Motor neuron (in vitro differentiated cells): ENCODE measurements at regions not wholly inside any gene's neighbourhood (a gene's known extent, or its start where the extent isn't known, plus 50 kb on each side); places are given as distances from the start of the nearest gene placed in this dataset.

ENCODE experiments used
- ATAC-seq, 8 experiments: fragments of 200-7000 bp; cut with Tn5 transposase; replicated peaks in 6 of 8; 2 replicates each; pipeline ENCODE4 v1.8.0; 2021; ENCODE audit warnings: mild to moderate bottlenecking in 8 of 8, moderate library complexity in 8 of 8
- H3K27ac ChIP-seq, 2 donors: fragments of 250-450 bp; sonication (Bioruptor Pico); 2 replicates each; pipeline ENCODE4 v1.9.0; 2021; ENCODE audit warnings: antibody characterized with exemption in 2 of 2, mild to moderate bottlenecking in 2 of 2, moderate library complexity in 1 of 2
- H3K4me1 ChIP-seq, 2 donors: fragments of 250-450 bp; sonication (Bioruptor Pico); replicated peaks in 1 of 2; 2 replicates each; pipeline ENCODE4 v1.6.1; 2021; ENCODE audit warnings: antibody characterized with exemption in 2 of 2, mild to moderate bottlenecking in 2 of 2, moderate library complexity in 1 of 2
- H3K4me3 ChIP-seq, 5 donors: fragments of 250-450 bp; sonication (Bioruptor Pico); 2 replicates each; pipeline ENCODE4 v1.9.0; 2021; ENCODE audit warnings: antibody characterized with exemption in 5 of 5, mild to moderate bottlenecking in 5 of 5, moderate library complexity in 4 of 5
- WGBS, 10 experiments: fragments of 450-650 bp; shearing (Covaris generic); methylation state at CpG; one replicate each; pipeline ENCODE4 v1.0.0; 2022; 5-methylcytosine and 5-hydroxymethylcytosine counted together
- in situ Hi-C, 9 experiments: fragments of 400-800 bp; cut with MboI; loops; one replicate each; pipeline ENCODE4 v1.15.0; 2021; ENCODE audit warnings: low sequenced_read_pairs in 9 of 9, low pct_unique_long_range_greater_than_20kb in 2 of 9; ENCODE audit not compliant: unreplicated experiment in 9 of 9

- Histone ChIP-seq H3K4me1 (no peaks in the 10 kb centered on the region), H3K27ac (no peak overlapping the region), H3K4me3 (no peak overlapping the region)
- in situ Hi-C loops = no loop called here
- no peak for ATAC-seq
These were observed 109.3 kb downstream of the TENT5A start for GRCh38 chr6:81643156-81643555.

DNA sequence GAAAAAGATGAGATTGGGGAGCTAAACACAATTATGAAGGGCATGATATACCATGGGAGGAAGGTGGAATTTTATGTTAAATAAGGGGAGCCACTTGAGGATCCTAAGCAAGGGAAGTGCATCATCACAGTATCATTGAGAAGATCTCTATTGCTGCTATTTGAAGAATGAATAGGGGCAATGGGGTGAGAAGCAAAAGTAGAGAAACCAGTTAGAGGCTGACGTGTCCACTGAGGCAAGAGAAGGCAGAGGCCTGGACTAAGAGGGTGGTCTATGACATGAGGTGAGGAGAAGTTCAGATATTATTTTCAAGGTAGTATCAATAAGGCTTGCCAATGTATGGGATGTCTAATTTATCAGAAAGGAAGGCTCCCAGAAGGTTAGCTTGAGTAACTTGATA lies 111.6 kb downstream of the TENT5A start:
- in situ Hi-C loops = no loop called here
- no peak overlapping the region for H3K27ac ChIP-seq
- ATAC-seq = no peak
- H3K4me3 ChIP-seq = no peak overlapping the region
- H3K4me1 ChIP-seq = peaks cover 5 to 6% of the 10 kb centered on the region in 2 donors
- WGBS, 10 experiments = 40 to 100% (median 85%) methylated on average over 1 of the region's 1 CpG

- in situ Hi-C loops = no loop called here
- 40 to 100% (median 90%) methylated on average over 1 to 4 of the region's 4 CpGs; no CpG with 5 or more reads in 1 of the 10 experiments for WGBS, 10 experiments
- H3K4me1 ChIP-seq = peaks cover 5 to 6% of the 10 kb centered on the region in 2 donors
- no peak for ATAC-seq
- no peak overlapping the region for H3K27ac ChIP-seq
- no peak overlapping the region for H3K4me3 ChIP-seq
These were observed 112.4 kb downstream of the TENT5A start for GRCh38 chr6:81640126-81640525.

DNA sequence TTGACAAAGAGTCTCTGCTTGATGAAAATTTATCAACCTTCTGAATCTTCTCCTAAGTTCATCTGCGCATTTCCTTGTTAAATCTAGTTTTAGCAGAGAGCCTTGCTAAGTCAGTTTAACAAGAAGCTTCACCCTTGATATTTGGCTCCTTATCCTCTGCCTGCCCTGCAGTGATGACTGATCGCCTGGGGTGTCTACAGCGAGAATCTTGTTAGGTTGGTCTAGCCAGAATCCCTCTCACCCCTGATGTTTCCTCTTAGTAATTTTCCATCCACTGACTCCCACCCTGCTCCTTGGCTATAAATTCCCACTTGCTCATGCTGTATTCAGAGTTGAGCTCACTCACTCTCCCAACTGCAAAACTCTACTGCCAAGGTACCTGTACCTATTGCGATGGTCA lies 114.1 kb downstream of the TENT5A start:
- in situ Hi-C loops = no loop called here
- Histone ChIP-seq H3K4me1 (peaks cover 5 to 6% of the 10 kb centered on the region in 2 donors), H3K27ac (no peak overlapping the region), H3K4me3 (no peak overlapping the region)
- 70 to 100% (median 89%) methylated on average over 1 to 4 of the region's 4 CpGs for WGBS, 10 experiments
- ATAC-seq = no peak

DNA sequence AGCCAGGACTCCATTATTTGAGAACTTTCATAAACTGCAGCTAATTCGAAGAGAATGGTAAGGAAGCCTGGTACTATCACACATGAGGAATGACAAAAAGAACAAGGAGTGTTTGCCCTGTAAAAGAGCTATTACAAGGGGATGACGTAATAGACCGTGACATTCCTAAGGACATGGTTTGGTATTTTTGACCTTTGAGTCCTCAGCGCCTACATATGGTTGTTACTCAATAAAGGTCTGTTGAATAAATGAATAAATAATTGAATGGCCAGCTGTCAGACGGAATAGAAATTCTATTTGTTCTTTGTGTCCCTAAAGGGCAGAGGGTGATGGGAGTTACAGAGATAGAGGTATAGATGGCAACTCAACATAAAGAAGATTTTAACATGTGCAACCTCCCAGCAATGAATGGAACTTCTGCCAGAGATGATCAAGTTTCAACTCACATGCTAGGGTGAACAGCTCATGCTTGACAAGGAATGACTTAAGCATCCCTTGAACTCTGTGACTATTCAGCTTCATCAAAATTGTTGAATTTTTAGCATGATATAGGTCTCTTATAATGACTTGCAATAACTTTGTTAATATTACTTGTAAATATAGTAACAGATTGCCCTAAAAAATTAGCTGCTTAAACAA lies 115.4 kb downstream of the TENT5A start:
- in situ Hi-C loops = no loop called here
- 38 to 76% (median 60%) methylated on average over 2 to 5 of the region's 5 CpGs; no CpG with 5 or more reads in 1 of the 10 experiments for WGBS, 10 experiments

DNA sequence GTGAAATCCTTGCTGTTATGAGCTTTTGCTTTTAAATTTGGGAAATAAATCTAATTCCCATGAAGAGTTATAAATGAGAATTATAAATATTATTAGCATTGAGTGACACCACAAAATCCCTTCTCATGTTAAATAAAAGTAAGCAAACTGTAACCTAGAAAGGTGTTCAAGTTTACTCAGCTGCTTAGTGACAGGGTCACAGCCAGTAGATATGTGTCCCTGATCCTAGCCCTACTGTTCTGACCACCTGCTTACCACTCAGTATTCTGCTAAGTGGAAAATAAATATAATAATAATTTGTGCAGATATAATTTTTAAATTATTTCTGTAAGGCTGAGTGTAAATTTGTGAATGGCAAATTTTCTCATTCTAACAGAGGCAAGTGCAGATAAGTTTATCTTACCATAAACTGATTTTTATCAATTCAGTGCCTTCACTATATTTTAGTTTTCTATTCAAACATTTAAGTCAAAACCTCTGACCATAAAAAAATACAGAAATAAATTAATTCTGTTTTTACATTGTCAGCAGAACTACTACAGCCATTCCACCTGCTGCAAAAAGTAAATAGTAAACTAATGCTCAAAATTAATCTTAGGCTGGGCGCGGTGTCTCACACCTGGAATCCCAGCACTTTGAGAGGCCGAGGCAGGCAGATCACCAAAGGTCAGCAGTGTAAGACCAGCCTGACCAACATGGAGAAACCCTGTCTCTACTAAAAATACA lies 118.2 kb downstream of the TENT5A start:
- Histone ChIP-seq H3K4me3 (no peak overlapping the region), H3K4me1 (peaks cover 5 to 6% of the 10 kb centered on the region in 2 donors), H3K27ac (no peak overlapping the region)
- 71 to 100% (median 96%) methylated on average over 1 to 3 of the region's 3 CpGs; no CpG with 5 or more reads in 3 of the 10 experiments for WGBS, 10 experiments
- in situ Hi-C loops = no loop called here
- ATAC-seq = no peak

More for the DNA sequence above, 115.4 kb downstream of the TENT5A start:
- peaks cover 5 to 6% of the 10 kb centered on the region in 2 donors for H3K4me1 ChIP-seq
- H3K4me3 ChIP-seq = no peak overlapping the region
- no peak overlapping the region for H3K27ac ChIP-seq
- ATAC-seq = peak in 1 of 8 experiments; percentile 22

GRCh38 chr6:81633391-81633790 lies 119.1 kb downstream of the TENT5A start:
- in situ Hi-C loops = no loop called here
- Histone ChIP-seq H3K4me1 (peaks cover 5 to 6% of the 10 kb centered on the region in 2 donors), H3K27ac (no peak overlapping the region), H3K4me3 (no peak overlapping the region)
- no peak for ATAC-seq

DNA sequence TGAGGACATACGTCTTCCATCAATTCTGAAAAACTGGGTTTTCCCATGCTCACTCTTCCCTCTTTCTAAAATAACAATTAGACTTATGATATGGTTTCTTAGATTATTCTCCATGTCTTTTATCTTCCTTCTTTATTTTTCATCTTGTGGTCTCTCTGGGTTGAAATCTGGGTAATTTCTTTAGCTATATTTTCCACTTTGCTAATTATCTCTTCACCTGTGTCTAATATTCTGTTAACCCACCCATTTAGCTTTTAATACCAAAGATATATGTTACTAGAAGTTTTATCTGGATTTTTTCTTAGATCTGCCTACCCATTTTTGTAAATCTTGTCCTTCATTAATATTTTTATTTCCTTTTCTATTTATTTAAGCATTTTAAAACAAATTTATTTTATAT lies 121.8 kb downstream of the TENT5A start:
- Histone ChIP-seq H3K4me3 (no peak overlapping the region), H3K4me1 (no peaks in the 10 kb centered on the region), H3K27ac (no peak overlapping the region)
- in situ Hi-C loops = no loop called here
- no peak for ATAC-seq
- 75 to 100% (median 89%) methylated on average over 1 of the region's 1 CpG; no CpG with 5 or more reads in 3 of the 10 experiments for WGBS, 10 experiments

- peak in 2 of 8 experiments; percentile 22 to 41 for ATAC-seq
- 80 to 100% (median 95%) methylated on average over 1 of the region's 1 CpG; no CpG with 5 or more reads in 4 of the 10 experiments for WGBS, 10 experiments
- no peak overlapping the region for H3K27ac ChIP-seq
- H3K4me3 ChIP-seq = no peak overlapping the region
- no peaks in the 10 kb centered on the region for H3K4me1 ChIP-seq
- in situ Hi-C loops = no loop called here
These were observed 127.3 kb downstream of the TENT5A start for GRCh38 chr6:81625216-81625615.

GRCh38 chr6:81624453-81624852 lies 128.0 kb downstream of the TENT5A start:
- H3K4me1 ChIP-seq = no peaks in the 10 kb centered on the region
- WGBS, 10 experiments = 29 to 100% (median 89%) methylated on average over 1 of the region's 1 CpG; no CpG with 5 or more reads in 3 of the 10 experiments
- H3K4me3 ChIP-seq = no peak overlapping the region
- H3K27ac ChIP-seq = no peak overlapping the region
- in situ Hi-C loops = no loop called here
- ATAC-seq = no peak

DNA sequence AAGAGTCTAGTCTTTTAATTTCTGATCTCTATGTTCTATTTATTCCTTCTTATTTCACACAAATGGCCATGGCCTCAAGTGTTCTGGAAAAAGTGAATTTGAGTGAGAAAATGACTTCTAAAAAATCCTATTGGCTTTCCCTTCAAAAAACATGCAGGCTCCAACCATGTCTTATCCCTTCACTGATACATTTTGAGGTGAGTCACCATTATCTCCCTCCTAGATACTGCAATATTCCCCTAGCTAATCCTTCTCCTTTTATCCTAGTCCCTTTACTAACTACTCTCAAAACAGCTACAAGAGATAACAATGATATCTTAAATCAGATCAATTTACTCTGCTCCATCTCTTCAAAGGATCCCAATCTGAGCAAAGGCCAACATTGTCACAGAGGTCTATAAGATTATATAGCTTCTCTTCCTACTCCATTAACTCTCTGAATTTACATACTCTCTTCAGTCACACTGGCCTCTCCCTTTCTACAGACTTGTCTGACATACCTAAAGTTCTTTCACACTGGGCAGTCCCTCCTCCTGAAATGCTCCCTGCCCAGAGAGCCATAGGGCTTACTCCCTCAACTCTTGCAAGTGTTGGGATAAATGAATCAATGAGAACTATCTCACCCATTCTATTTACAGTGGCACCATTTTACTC lies 129.2 kb downstream of the TENT5A start:
- ATAC-seq = peak in 2 of 8 experiments; percentile 51 to 63
- in situ Hi-C loops = no loop called here
- no peak overlapping the region for H3K4me3 ChIP-seq
- no peak overlapping the region for H3K27ac ChIP-seq
- H3K4me1 ChIP-seq = no peaks in the 10 kb centered on the region

- Histone ChIP-seq H3K4me3 (no peak overlapping the region), H3K27ac (no peak overlapping the region), H3K4me1 (no peaks in the 10 kb centered on the region)
- ATAC-seq = no peak
- in situ Hi-C loops = no loop called here
- 29 to 100% (median 91%) methylated on average over 1 to 2 of the region's 2 CpGs for WGBS, 10 experiments
These were observed 130.6 kb downstream of the TENT5A start for GRCh38 chr6:81621816-81622395.

- ATAC-seq = peak in 1 of 8 experiments; percentile 79
- Histone ChIP-seq H3K4me3 (no peak overlapping the region), H3K27ac (no peak overlapping the region), H3K4me1 (no peaks in the 10 kb centered on the region)
- in situ Hi-C loops = no loop called here
- 0 to 43% (median 29%) methylated on average over 1 of the region's 1 CpG; no CpG with 5 or more reads in 1 of the 10 experiments for WGBS, 10 experiments
These were observed 138.2 kb downstream of the TENT5A start for GRCh38 chr6:81614292-81614691.
